Type B pancreatic cell (in vitro differentiated cells): ENCODE measurements at regions not wholly inside any gene's neighbourhood (a gene's known extent, or its start where the extent isn't known, plus 50 kb on each side); places are given as distances from the start of the nearest gene placed in this dataset.

Source experiments
- DNase-seq: peaks from one replicate; pipeline ENCODE4 v3.0.0; 2021; ENCODE audit warnings: mixed read lengths; ENCODE audit not compliant: unreplicated experiment; ENCODE audit errors: extremely low spot score
- H3K27ac Mint-ChIP-seq: 2 replicates; pipeline ENCODE4 v1.8.0; 2021; ENCODE audit warnings: mild to moderate bottlenecking, mixed read lengths
- H3K27me3 Mint-ChIP-seq: 2 replicates; pipeline ENCODE4 v1.8.0; 2021; ENCODE audit warnings: mixed read lengths
- H3K36me3 Mint-ChIP-seq: 2 replicates; pipeline ENCODE4 v1.8.0; 2021; ENCODE audit warnings: mixed read lengths
- H3K4me1 Mint-ChIP-seq: one replicate; pipeline ENCODE4 v1.8.0; 2021; ENCODE audit warnings: mixed read lengths; ENCODE audit not compliant: unreplicated experiment
- H3K4me3 Mint-ChIP-seq: 2 replicates; pipeline ENCODE4 v1.8.0; 2021; ENCODE audit warnings: mild to moderate bottlenecking, mixed read lengths
- H3K9me3 Mint-ChIP-seq: 2 replicates; pipeline ENCODE4 v1.8.0; 2021; ENCODE audit warnings: mixed read lengths
- TF ChIP-seq, protein P1 (sequence below): fragments of 200-600 bp; sonication (generic); conservative IDR thresholded peaks from 2 replicates; pipeline ENCODE4 v1.5.0; 2021; ENCODE audit warnings: antibody characterized with exemption, mild to moderate bottlenecking

- H3K36me3 Mint-ChIP-seq: no peaks in the 10 kb centered on the region
- TF ChIP-seq, protein P1, sequence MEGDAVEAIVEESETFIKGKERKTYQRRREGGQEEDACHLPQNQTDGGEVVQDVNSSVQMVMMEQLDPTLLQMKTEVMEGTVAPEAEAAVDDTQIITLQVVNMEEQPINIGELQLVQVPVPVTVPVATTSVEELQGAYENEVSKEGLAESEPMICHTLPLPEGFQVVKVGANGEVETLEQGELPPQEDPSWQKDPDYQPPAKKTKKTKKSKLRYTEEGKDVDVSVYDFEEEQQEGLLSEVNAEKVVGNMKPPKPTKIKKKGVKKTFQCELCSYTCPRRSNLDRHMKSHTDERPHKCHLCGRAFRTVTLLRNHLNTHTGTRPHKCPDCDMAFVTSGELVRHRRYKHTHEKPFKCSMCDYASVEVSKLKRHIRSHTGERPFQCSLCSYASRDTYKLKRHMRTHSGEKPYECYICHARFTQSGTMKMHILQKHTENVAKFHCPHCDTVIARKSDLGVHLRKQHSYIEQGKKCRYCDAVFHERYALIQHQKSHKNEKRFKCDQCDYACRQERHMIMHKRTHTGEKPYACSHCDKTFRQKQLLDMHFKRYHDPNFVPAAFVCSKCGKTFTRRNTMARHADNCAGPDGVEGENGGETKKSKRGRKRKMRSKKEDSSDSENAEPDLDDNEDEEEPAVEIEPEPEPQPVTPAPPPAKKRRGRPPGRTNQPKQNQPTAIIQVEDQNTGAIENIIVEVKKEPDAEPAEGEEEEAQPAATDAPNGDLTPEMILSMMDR: no peak
- no peaks in the 10 kb centered on the region for H3K27me3 Mint-ChIP-seq
- peaks cover 25% of the 10 kb centered on the region for H3K4me1 Mint-ChIP-seq
- no peaks in the 10 kb centered on the region for H3K9me3 Mint-ChIP-seq
- no peak for DNase-seq
- no peak overlapping the region for H3K27ac Mint-ChIP-seq
- no peak overlapping the region for H3K4me3 Mint-ChIP-seq
These were observed 174.0 kb downstream of the MREG start for GRCh38 chr2:215839309-215839708.

GRCh38 chr2:215836881-215837280 lies 176.5 kb downstream of the MREG start:
- TF ChIP-seq, protein P1: no peak
- no peak for DNase-seq
- Mint-ChIP-seq H3K27me3 (no peaks in the 10 kb centered on the region), H3K27ac (no peak overlapping the region), H3K9me3 (no peaks in the 10 kb centered on the region), H3K4me3 (no peak overlapping the region), H3K36me3 (no peaks in the 10 kb centered on the region), H3K4me1 (peaks cover 33% of the 10 kb centered on the region)

GRCh38 chr2:215835657-215836056 lies 177.7 kb downstream of the MREG start:
- no peak for DNase-seq
- no peaks in the 10 kb centered on the region for H3K9me3 Mint-ChIP-seq
- peak overlapping the region; percentile 16 for H3K4me3 Mint-ChIP-seq
- H3K4me1 Mint-ChIP-seq: peaks cover 33% of the 10 kb centered on the region
- H3K27me3 Mint-ChIP-seq: no peaks in the 10 kb centered on the region
- H3K27ac Mint-ChIP-seq: no peak overlapping the region
- no peaks in the 10 kb centered on the region for H3K36me3 Mint-ChIP-seq
- TF ChIP-seq, protein P1: no peak

GRCh38 chr2:215835231-215835630 lies 178.1 kb downstream of the MREG start:
- Mint-ChIP-seq H3K4me1 (peaks cover 33% of the 10 kb centered on the region), H3K27me3 (no peaks in the 10 kb centered on the region), H3K9me3 (no peaks in the 10 kb centered on the region), H3K4me3 (no peak overlapping the region), H3K36me3 (no peaks in the 10 kb centered on the region), H3K27ac (no peak overlapping the region)
- TF ChIP-seq, protein P1: no peak
- no peak for DNase-seq

GRCh38 chr2:215833531-215834162 lies 179.7 kb downstream of the MREG start:
- peaks cover 28% of the 10 kb centered on the region for H3K4me1 Mint-ChIP-seq
- H3K36me3 Mint-ChIP-seq: no peaks in the 10 kb centered on the region
- H3K27ac Mint-ChIP-seq: peak overlapping the region; percentile 51
- H3K27me3 Mint-ChIP-seq: no peaks in the 10 kb centered on the region
- peak overlapping the region; percentile 17 for H3K4me3 Mint-ChIP-seq
- TF ChIP-seq, protein P1: no peak
- no peaks in the 10 kb centered on the region for H3K9me3 Mint-ChIP-seq
- DNase-seq: no peak
